ENCODE measurements at regions not wholly inside any gene's neighbourhood (a gene's known extent, or its start where the extent isn't known, plus 50 kb on each side); places are given as distances from the start of the nearest gene placed in this dataset.

- TF ChIP-seq CTCF (IDR thresholded peaks at IDR 0.05) = no peak
- TF ChIP-seq POLR2A (IDR thresholded peaks at IDR 0.05) = no peak
These were observed 147.6 kb upstream of the FAM83B start for GRCh38 chr6:54698974-54699373.

All from uterus (tissue), 2 donors.